GM23338 (cell line): ENCODE measurements at regions not wholly inside any gene's neighbourhood (a gene's known extent, or its start where the extent isn't known, plus 50 kb on each side); places are given as distances from the start of the nearest gene placed in this dataset.

ENCODE experiments used
- ATAC-seq: fragments of 200-7000 bp; cut with Tn5 transposase; 3 replicates; pipeline ENCODE4 v1.9.1; 2020
- DNase-seq: peaks from one replicate; pipeline ENCODE4 v3.0.0-alpha.2; 2015; ENCODE audit warnings: low spot score
- H2AFZ ChIP-seq: fragments of 200-600 bp; sonication (generic); 2 replicates; pipeline ENCODE4 v1.8.0; 2016; ENCODE audit warnings: antibody characterized with exemption, mild to moderate bottlenecking, moderate library complexity
- H3F3A ChIP-seq: fragments of 200-600 bp; sonication (generic); replicated peaks from 2 replicates; pipeline ENCODE4 v1.8.0; 2017; ENCODE audit warnings: antibody characterized with exemption, mixed run types, low read depth
- H3K27ac ChIP-seq: fragments of 200-600 bp; sonication (generic); 2 replicates; pipeline ENCODE4 v1.6.1; 2016; ENCODE audit warnings: low read depth
- H3K27me3 ChIP-seq: fragments of 200-600 bp; sonication (generic); 2 replicates; pipeline ENCODE4 v1.8.0; 2016; ENCODE audit warnings: mild to moderate bottlenecking, mixed run types, moderate library complexity; ENCODE audit not compliant: insufficient read depth
- H3K36me3 ChIP-seq: fragments of 200-600 bp; sonication (generic); 2 replicates; pipeline ENCODE4 v1.8.0; 2016; ENCODE audit warnings: mild to moderate bottlenecking; ENCODE audit not compliant: insufficient read depth
- H3K4me1 ChIP-seq: fragments of 200-600 bp; sonication (generic); 2 replicates; pipeline ENCODE4 v1.8.0; 2016; ENCODE audit warnings: mild to moderate bottlenecking, moderate library complexity; ENCODE audit not compliant: insufficient read depth
- H3K4me2 ChIP-seq: fragments of 200-600 bp; sonication (generic); 2 replicates; pipeline ENCODE4 v1.7.1; 2017; ENCODE audit warnings: mixed run types
- H3K4me3 ChIP-seq: fragments of 200-600 bp; sonication (generic); 2 replicates; pipeline ENCODE4 v1.6.1; 2016; ENCODE audit warnings: mixed run types
- H3K79me2 ChIP-seq: fragments of 200-600 bp; sonication (generic); replicated peaks from 2 replicates; pipeline ENCODE4 v1.8.0; 2017; ENCODE audit warnings: mild to moderate bottlenecking; ENCODE audit not compliant: insufficient read depth
- H3K9me2 ChIP-seq: fragments of 200-600 bp; sonication (generic); 2 replicates; pipeline ENCODE4 v1.8.0; 2017; ENCODE audit not compliant: insufficient read depth
- H4K20me1 ChIP-seq: fragments of 200-600 bp; sonication (generic); replicated peaks from 2 replicates; pipeline ENCODE4 v1.8.0; 2017; ENCODE audit warnings: mild to moderate bottlenecking; ENCODE audit not compliant: insufficient read depth
- H3K27ac Mint-ChIP-seq: 2 replicates; pipeline ENCODE4 v1.8.0; 2020; ENCODE audit warnings: inconsistent platforms, mild to moderate bottlenecking, moderate library complexity, mixed read lengths
- H3K27me3 Mint-ChIP-seq: 3 replicates; pipeline ENCODE4 v1.8.0; 2022; ENCODE audit warnings: low read depth, mild to moderate bottlenecking, moderate library complexity, mixed read lengths, inconsistent platforms; ENCODE audit not compliant: insufficient read depth, poor library complexity
- H3K36me3 Mint-ChIP-seq: 3 replicates; pipeline ENCODE4 v1.8.0; 2021; ENCODE audit warnings: low read depth, mild to moderate bottlenecking, inconsistent platforms, moderate library complexity, mixed read lengths
- H3K4me1 Mint-ChIP-seq: 3 replicates; pipeline ENCODE4 v1.8.0; 2020; ENCODE audit warnings: mild to moderate bottlenecking, inconsistent platforms, mixed read lengths
- H3K4me3 Mint-ChIP-seq: 3 replicates; pipeline ENCODE4 v1.8.0; 2021; ENCODE audit warnings: moderate library complexity, mild to moderate bottlenecking, inconsistent platforms, mixed read lengths
- H3K9me3 Mint-ChIP-seq: 3 replicates; pipeline ENCODE4 v1.8.0; 2020; ENCODE audit warnings: moderate library complexity, mild to moderate bottlenecking, inconsistent platforms, mixed read lengths
- CREB1 ChIP-seq: fragments of 250-450 bp; sonication (Bioruptor Pico); IDR thresholded peaks from 2 replicates; pipeline ENCODE4 v1.5.0; 2020; ENCODE audit warnings: low read depth, mild to moderate bottlenecking, moderate library complexity
- EZH2 ChIP-seq: fragments of 200-600 bp; sonication (generic); IDR thresholded peaks from one replicate; pipeline ENCODE4 v1.8.0; 2017; ENCODE audit warnings: antibody characterized with exemption, mild to moderate bottlenecking, low read depth; ENCODE audit not compliant: unreplicated experiment
- EZH2phosphoT487 ChIP-seq: fragments of 200-600 bp; sonication (generic); IDR thresholded peaks from one replicate; pipeline ENCODE4 v1.8.1; 2018; ENCODE audit warnings: antibody characterized with exemption; ENCODE audit not compliant: unreplicated experiment
- JUNB ChIP-seq: IDR thresholded peaks from one replicate; pipeline ENCODE4 v1.6.1; 2016; ENCODE audit warnings: antibody characterized with exemption; ENCODE audit not compliant: unreplicated experiment
- NANOG ChIP-seq: IDR thresholded peaks from 2 replicates; pipeline ENCODE4 v1.6.1; 2016; ENCODE audit warnings: antibody characterized with exemption, borderline replicate concordance
- POLR2AphosphoS5 ChIP-seq: IDR thresholded peaks from 2 replicates; pipeline ENCODE4 v1.6.1; 2016; ENCODE audit warnings: antibody characterized with exemption, low read depth
- STAT1 ChIP-seq: IDR thresholded peaks from one replicate; pipeline ENCODE4 v1.6.1; 2016; ENCODE audit warnings: antibody characterized with exemption; ENCODE audit not compliant: unreplicated experiment
- ZNF114 ChIP-seq: fragments of 250-450 bp; sonication (Bioruptor Pico); IDR thresholded peaks from 2 replicates; pipeline ENCODE4 v1.5.0; 2020; ENCODE audit warnings: mild to moderate bottlenecking, moderate library complexity
- ZNF331 ChIP-seq: fragments of 250-450 bp; sonication (Bioruptor Pico); IDR thresholded peaks from 2 replicates; pipeline ENCODE4 v1.5.0; 2020; ENCODE audit warnings: low read depth, mild to moderate bottlenecking, moderate library complexity
- TF ChIP-seq, protein P1 (sequence below): fragments of 250-450 bp; sonication (Bioruptor Pico); IDR thresholded peaks from 2 replicates; pipeline ENCODE4 v1.5.0; 2020; ENCODE audit warnings: mild to moderate bottlenecking, moderate library complexity
- TF ChIP-seq, protein P2 (sequence below): IDR thresholded peaks from one replicate; pipeline ENCODE4 v1.6.1; 2018; ENCODE audit warnings: antibody characterized with exemption; ENCODE audit not compliant: unreplicated experiment
- TF ChIP-seq, protein P3 (sequence below), 2 experiments: fragments of 200-600 bp in 1 of 2; sonication (generic) in 1 of 2; conservative IDR thresholded peaks; 2 replicates each; pipeline versions ENCODE4 v1.5.1 to v1.6.1; 2016 to 2017; ENCODE audit warnings: antibody characterized with exemption in 2 of 2, low read depth in 2 of 2, mild to moderate bottlenecking in 2 of 2, moderate library complexity in 1 of 2
- TF ChIP-seq, protein P4 (sequence below): IDR thresholded peaks from 2 replicates; pipeline ENCODE4 v1.6.1; 2016; ENCODE audit warnings: antibody characterized with exemption

DNA sequence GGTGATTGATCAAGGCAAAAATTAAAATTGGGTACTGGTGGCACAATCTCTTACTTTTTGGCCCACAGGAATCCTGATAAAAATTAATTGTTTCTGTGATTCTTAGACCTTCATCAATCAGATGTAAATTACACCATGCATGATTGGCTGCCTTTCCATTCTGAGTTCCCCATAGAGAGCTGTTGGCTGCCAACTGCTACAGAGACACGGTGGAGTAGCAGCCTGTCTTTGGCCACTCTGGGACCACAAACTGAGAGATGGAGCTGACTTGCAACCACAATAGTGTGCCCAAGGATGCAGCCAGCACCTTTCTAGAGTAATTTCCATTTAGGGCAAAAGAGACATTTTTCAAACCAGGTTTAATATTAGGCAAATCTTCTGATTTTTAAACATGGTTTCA, 274.3 kb upstream of the MMS22L start:
- ATAC-seq, result peak; percentile 56
- H2AFZ ChIP-seq, result no peak overlapping the region; the same call in 1 of the 2 replicates
- H3K36me3 Mint-ChIP-seq, result no peaks in the 10 kb centered on the region
- H4K20me1 ChIP-seq, result no peaks in the 10 kb centered on the region
- no peak overlapping the region for H3K4me3 ChIP-seq
- H3K4me1 ChIP-seq, result no peaks in the 10 kb centered on the region
- H3K27ac Mint-ChIP-seq, result no peak overlapping the region
- TF ChIP-seq STAT1, result no peak
- TF ChIP-seq, protein P1, sequence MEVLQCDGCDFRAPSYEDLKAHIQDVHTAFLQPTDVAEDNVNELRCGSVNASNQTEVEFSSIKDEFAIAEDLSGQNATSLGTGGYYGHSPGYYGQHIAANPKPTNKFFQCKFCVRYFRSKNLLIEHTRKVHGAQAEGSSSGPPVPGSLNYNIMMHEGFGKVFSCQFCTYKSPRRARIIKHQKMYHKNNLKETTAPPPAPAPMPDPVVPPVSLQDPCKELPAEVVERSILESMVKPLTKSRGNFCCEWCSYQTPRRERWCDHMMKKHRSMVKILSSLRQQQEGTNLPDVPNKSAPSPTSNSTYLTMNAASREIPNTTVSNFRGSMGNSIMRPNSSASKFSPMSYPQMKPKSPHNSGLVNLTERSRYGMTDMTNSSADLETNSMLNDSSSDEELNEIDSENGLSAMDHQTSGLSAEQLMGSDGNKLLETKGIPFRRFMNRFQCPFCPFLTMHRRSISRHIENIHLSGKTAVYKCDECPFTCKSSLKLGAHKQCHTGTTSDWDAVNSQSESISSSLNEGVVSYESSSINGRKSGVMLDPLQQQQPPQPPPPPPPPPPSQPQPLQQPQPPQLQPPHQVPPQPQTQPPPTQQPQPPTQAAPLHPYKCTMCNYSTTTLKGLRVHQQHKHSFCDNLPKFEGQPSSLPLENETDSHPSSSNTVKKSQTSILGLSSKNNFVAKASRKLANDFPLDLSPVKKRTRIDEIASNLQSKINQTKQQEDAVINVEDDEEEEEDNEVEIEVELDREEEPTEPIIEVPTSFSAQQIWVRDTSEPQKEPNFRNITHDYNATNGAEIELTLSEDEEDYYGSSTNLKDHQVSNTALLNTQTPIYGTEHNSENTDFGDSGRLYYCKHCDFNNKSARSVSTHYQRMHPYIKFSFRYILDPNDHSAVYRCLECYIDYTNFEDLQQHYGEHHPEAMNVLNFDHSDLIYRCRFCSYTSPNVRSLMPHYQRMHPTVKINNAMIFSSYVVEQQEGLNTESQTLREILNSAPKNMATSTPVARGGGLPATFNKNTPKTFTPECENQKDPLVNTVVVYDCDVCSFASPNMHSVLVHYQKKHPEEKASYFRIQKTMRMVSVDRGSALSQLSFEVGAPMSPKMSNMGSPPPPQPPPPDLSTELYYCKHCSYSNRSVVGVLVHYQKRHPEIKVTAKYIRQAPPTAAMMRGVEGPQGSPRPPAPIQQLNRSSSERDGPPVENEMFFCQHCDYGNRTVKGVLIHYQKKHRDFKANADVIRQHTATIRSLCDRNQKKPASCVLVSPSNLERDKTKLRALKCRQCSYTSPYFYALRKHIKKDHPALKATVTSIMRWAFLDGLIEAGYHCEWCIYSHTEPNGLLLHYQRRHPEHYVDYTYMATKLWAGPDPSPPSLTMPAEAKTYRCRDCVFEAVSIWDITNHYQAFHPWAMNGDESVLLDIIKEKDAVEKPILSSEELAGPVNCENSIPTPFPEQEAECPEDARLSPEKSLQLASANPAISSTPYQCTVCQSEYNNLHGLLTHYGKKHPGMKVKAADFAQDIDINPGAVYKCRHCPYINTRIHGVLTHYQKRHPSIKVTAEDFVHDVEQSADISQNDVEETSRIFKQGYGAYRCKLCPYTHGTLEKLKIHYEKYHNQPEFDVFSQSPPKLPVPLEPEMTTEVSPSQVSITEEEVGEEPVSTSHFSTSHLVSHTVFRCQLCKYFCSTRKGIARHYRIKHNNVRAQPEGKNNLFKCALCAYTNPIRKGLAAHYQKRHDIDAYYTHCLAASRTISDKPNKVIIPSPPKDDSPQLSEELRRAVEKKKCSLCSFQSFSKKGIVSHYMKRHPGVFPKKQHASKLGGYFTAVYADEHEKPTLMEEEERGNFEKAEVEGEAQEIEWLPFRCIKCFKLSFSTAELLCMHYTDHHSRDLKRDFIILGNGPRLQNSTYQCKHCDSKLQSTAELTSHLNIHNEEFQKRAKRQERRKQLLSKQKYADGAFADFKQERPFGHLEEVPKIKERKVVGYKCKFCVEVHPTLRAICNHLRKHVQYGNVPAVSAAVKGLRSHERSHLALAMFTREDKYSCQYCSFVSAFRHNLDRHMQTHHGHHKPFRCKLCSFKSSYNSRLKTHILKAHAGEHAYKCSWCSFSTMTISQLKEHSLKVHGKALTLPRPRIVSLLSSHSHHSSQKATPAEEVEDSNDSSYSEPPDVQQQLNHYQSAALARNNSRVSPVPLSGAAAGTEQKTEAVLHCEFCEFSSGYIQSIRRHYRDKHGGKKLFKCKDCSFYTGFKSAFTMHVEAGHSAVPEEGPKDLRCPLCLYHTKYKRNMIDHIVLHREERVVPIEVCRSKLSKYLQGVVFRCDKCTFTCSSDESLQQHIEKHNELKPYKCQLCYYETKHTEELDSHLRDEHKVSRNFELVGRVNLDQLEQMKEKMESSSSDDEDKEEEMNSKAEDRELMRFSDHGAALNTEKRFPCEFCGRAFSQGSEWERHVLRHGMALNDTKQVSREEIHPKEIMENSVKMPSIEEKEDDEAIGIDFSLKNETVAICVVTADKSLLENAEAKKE (CRISPR knock-in tag), result no peak
- no peak for TF ChIP-seq NANOG
- TF ChIP-seq JUNB, result no peak
- no peak for TF ChIP-seq POLR2AphosphoS5
- TF ChIP-seq ZNF331 (CRISPR knock-in tag), result no peak
- TF ChIP-seq, protein P2, sequence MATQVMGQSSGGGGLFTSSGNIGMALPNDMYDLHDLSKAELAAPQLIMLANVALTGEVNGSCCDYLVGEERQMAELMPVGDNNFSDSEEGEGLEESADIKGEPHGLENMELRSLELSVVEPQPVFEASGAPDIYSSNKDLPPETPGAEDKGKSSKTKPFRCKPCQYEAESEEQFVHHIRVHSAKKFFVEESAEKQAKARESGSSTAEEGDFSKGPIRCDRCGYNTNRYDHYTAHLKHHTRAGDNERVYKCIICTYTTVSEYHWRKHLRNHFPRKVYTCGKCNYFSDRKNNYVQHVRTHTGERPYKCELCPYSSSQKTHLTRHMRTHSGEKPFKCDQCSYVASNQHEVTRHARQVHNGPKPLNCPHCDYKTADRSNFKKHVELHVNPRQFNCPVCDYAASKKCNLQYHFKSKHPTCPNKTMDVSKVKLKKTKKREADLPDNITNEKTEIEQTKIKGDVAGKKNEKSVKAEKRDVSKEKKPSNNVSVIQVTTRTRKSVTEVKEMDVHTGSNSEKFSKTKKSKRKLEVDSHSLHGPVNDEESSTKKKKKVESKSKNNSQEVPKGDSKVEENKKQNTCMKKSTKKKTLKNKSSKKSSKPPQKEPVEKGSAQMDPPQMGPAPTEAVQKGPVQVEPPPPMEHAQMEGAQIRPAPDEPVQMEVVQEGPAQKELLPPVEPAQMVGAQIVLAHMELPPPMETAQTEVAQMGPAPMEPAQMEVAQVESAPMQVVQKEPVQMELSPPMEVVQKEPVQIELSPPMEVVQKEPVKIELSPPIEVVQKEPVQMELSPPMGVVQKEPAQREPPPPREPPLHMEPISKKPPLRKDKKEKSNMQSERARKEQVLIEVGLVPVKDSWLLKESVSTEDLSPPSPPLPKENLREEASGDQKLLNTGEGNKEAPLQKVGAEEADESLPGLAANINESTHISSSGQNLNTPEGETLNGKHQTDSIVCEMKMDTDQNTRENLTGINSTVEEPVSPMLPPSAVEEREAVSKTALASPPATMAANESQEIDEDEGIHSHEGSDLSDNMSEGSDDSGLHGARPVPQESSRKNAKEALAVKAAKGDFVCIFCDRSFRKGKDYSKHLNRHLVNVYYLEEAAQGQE, result no peak
- no peak for TF ChIP-seq ZNF114 (CRISPR knock-in tag)
- TF ChIP-seq, protein P3, sequence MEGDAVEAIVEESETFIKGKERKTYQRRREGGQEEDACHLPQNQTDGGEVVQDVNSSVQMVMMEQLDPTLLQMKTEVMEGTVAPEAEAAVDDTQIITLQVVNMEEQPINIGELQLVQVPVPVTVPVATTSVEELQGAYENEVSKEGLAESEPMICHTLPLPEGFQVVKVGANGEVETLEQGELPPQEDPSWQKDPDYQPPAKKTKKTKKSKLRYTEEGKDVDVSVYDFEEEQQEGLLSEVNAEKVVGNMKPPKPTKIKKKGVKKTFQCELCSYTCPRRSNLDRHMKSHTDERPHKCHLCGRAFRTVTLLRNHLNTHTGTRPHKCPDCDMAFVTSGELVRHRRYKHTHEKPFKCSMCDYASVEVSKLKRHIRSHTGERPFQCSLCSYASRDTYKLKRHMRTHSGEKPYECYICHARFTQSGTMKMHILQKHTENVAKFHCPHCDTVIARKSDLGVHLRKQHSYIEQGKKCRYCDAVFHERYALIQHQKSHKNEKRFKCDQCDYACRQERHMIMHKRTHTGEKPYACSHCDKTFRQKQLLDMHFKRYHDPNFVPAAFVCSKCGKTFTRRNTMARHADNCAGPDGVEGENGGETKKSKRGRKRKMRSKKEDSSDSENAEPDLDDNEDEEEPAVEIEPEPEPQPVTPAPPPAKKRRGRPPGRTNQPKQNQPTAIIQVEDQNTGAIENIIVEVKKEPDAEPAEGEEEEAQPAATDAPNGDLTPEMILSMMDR (conservative IDR thresholded peaks at IDR 0.05; ENCODE audit: low read depth in 2 of 2), result no peak
- no peak for TF ChIP-seq EZH2
- TF ChIP-seq CREB1 (CRISPR knock-in tag), result no peak
- TF ChIP-seq, protein P4, sequence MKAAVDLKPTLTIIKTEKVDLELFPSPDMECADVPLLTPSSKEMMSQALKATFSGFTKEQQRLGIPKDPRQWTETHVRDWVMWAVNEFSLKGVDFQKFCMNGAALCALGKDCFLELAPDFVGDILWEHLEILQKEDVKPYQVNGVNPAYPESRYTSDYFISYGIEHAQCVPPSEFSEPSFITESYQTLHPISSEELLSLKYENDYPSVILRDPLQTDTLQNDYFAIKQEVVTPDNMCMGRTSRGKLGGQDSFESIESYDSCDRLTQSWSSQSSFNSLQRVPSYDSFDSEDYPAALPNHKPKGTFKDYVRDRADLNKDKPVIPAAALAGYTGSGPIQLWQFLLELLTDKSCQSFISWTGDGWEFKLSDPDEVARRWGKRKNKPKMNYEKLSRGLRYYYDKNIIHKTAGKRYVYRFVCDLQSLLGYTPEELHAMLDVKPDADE, result no peak
- TF ChIP-seq EZH2phosphoT487, result no peak
- H3K27ac ChIP-seq, result no peak overlapping the region
- no peaks in the 10 kb centered on the region for H3K36me3 ChIP-seq
- no peaks in the 10 kb centered on the region for H3K27me3 ChIP-seq
- H3K4me3 Mint-ChIP-seq, result no peak overlapping the region
- H3K79me2 ChIP-seq, result no peaks in the 10 kb centered on the region
- no peaks in the 10 kb centered on the region for H3K9me3 Mint-ChIP-seq
- DNase-seq, result no peak
- no peak overlapping the region for H3K4me2 ChIP-seq
- no peaks in the 10 kb centered on the region for H3K9me2 ChIP-seq
- H3F3A ChIP-seq, result no peaks in the 10 kb centered on the region
- peaks cover 4% of the 10 kb centered on the region for H3K27me3 Mint-ChIP-seq
- H3K4me1 Mint-ChIP-seq, result no peaks in the 10 kb centered on the region; the same call in 2 of the 3 replicates
